ENCODE measurements at regions not wholly inside any gene's neighbourhood (a gene's known extent, or its start where the extent isn't known, plus 50 kb on each side); places are given as distances from the start of the nearest gene placed in this dataset.

DNA sequence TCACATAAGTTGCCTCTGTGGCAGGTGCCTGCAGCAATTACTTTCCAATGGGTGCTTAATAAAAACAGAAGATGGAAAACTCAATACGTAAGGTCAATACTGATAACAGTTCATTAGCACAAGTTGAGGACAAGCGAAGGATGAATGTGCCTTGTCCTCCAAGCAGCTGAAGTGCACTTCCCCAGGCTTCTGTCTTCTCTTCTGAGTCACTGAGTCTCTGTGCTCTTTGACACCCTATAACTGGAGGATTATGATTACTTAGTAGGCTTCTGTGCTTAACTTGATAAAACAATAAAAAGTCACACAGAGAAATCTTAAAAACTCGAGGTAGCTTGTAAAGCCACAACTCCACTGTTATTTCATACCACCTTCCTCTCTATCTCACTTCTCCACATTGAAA, 216.6 kb upstream of the ADCY2 start:
- ChIA-PET CTCF (no interaction called here), POLR2A (no interaction called here)
- Mint-ChIP-seq H3K9me3 (peaks cover 5% of the 10 kb centered on the region), H3K4me1 (no peaks in the 10 kb centered on the region), H3K27me3 (no peaks in the 10 kb centered on the region), H3K27ac (no peak overlapping the region), H3K36me3 (ENCODE audit: low read depth) (no peaks in the 10 kb centered on the region), H3K4me3 (no peak overlapping the region)
- DNase-seq (no peak), ATAC-seq (ENCODE audit: low read depth) (no peak)
- TF ChIP-seq, protein P1, sequence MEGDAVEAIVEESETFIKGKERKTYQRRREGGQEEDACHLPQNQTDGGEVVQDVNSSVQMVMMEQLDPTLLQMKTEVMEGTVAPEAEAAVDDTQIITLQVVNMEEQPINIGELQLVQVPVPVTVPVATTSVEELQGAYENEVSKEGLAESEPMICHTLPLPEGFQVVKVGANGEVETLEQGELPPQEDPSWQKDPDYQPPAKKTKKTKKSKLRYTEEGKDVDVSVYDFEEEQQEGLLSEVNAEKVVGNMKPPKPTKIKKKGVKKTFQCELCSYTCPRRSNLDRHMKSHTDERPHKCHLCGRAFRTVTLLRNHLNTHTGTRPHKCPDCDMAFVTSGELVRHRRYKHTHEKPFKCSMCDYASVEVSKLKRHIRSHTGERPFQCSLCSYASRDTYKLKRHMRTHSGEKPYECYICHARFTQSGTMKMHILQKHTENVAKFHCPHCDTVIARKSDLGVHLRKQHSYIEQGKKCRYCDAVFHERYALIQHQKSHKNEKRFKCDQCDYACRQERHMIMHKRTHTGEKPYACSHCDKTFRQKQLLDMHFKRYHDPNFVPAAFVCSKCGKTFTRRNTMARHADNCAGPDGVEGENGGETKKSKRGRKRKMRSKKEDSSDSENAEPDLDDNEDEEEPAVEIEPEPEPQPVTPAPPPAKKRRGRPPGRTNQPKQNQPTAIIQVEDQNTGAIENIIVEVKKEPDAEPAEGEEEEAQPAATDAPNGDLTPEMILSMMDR (IDR thresholded peaks at IDR 0.05): no peak
- intact Hi-C loops (cut with micrococcal nuclease): no loop called here

DNA sequence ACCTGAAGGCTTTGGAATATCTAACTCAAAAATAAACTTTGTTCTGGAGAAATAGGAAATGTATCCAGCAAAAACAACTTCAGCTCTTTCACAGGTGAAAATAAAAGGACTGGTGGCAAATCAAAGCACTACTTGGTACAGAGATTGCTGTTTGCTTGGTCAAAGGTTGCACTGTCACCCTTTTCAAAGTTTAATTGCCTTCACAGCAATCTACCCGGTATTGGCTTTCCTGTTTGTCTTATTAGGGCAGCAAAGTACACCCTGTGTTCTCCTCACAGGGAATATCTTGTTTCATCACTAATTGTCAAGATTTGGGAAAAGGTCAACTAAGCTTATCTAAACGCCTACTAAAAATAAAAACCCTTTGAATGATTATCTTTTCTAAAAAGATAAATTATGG, 214.1 kb upstream of the ADCY2 start:
- CTCF ChIA-PET: no interaction called here
- no peak for ATAC-seq (ENCODE audit: low read depth)
- Mint-ChIP-seq H3K27ac (no peak overlapping the region), H3K9me3 (peaks cover 3% of the 10 kb centered on the region), H3K4me3 (no peak overlapping the region), H3K4me1 (no peaks in the 10 kb centered on the region), H3K36me3 (ENCODE audit: low read depth) (no peaks in the 10 kb centered on the region), H3K27me3 (no peaks in the 10 kb centered on the region)
- TF ChIP-seq, protein P1 (IDR thresholded peaks at IDR 0.05): no peak
- intact Hi-C loops (cut with micrococcal nuclease): no loop called here
- no peak for DNase-seq
- POLR2A ChIA-PET: no interaction called here

DNA sequence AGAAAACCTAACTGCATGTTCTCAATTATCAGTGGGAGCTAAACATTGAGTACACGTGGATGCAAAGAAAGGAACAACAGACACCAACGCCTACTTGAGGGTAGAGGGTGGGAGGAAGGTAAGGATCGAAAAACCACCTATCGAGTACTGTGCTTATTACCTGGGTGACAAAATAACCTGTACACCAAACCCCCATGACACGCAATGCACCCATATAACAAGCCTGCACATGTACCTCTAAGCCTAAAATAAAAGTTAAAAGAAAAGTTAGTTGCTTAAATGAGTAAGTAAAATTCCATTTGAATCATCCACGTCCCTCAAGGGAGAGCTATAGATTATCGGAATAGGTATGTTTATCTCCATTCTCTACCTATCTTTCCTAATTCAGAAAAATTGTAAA, 210.2 kb upstream of the ADCY2 start:
- intact Hi-C loops (cut with micrococcal nuclease): no loop called here
- no peak overlapping the region for H3K4me3 Mint-ChIP-seq
- H3K36me3 Mint-ChIP-seq (ENCODE audit: low read depth): no peaks in the 10 kb centered on the region
- ATAC-seq (ENCODE audit: low read depth) (no peak), DNase-seq (no peak)
- no peaks in the 10 kb centered on the region for H3K27me3 Mint-ChIP-seq
- TF ChIP-seq, protein P1 (IDR thresholded peaks at IDR 0.05): no peak
- ChIA-PET CTCF (no interaction called here), POLR2A (no interaction called here)
- no peak overlapping the region for H3K27ac Mint-ChIP-seq
- H3K4me1 Mint-ChIP-seq: no peaks in the 10 kb centered on the region
- no peaks in the 10 kb centered on the region for H3K9me3 Mint-ChIP-seq

DNA sequence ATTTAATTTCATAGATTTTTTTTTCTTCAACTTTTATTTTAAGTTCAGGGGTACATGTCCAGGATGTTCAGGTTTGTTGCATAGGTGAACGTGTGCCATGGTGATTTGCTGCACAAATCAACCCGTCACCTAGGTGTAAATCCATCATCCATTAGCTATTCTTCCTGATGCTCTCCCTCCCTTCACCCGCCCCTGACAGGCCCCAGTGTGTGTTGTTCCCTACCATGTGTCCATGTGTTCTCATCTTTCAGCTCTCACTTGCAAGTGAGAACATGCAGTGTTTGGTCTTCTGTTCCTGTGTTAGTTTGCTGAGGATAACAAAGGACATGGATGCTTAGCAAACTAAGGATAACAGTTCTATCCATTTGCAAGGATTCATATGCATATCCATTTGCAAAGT, 209.1 kb upstream of the ADCY2 start:
- intact Hi-C loops (cut with micrococcal nuclease): no loop called here
- ATAC-seq (ENCODE audit: low read depth): no peak

DNA sequence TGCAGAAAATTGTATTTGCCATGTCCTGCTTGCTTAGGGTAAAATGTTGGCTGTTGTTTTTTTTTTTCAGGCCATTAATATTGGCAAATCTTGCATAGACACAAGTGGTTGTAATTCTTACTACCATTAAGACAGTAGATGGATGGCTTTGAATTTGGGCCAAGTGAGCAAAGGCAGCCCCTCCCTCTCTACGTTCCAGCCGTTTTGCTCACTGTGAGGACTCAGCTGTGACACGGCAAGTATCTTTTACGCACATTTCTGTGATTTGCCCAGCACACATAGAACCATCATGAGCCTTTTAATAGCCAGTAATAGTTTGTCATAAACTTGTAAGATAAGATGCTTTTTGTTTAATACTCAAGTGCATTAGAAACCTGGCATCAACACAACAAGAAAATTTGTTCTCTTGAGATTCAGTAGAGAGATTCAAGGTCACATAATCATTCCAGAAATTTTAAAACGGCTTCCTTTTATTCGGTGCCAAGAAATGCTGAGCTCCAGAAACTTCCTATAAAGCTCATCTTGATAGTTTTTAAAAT, 205.2 kb upstream of the ADCY2 start:
- Mint-ChIP-seq H3K27ac (no peak overlapping the region), H3K36me3 (ENCODE audit: low read depth) (no peaks in the 10 kb centered on the region), H3K4me3 (no peak overlapping the region), H3K4me1 (no peaks in the 10 kb centered on the region), H3K9me3 (peaks cover 3% of the 10 kb centered on the region), H3K27me3 (no peaks in the 10 kb centered on the region)
- intact Hi-C loops (cut with micrococcal nuclease): no loop called here
- ChIA-PET POLR2A (no interaction called here), CTCF (no interaction called here)
- ATAC-seq (ENCODE audit: low read depth) (no peak), DNase-seq (no peak)
- TF ChIP-seq, protein P1 (IDR thresholded peaks at IDR 0.05): no peak

More for the DNA sequence above, 209.1 kb upstream of the ADCY2 start:
- Mint-ChIP-seq H3K27me3 (no peaks in the 10 kb centered on the region), H3K4me1 (no peaks in the 10 kb centered on the region), H3K27ac (no peak overlapping the region), H3K36me3 (ENCODE audit: low read depth) (no peaks in the 10 kb centered on the region), H3K4me3 (no peak overlapping the region), H3K9me3 (no peaks in the 10 kb centered on the region)
- CTCF ChIA-PET: no interaction called here
- POLR2A ChIA-PET: no interaction called here
- DNase-seq: no peak
- TF ChIP-seq, protein P1 (IDR thresholded peaks at IDR 0.05): no peak
